ENCODE measurements at regions not wholly inside any gene's neighbourhood (a gene's known extent, or its start where the extent isn't known, plus 50 kb on each side); places are given as distances from the start of the nearest gene placed in this dataset.

- TF ChIP-seq POLR2A (IDR thresholded peaks at IDR 0.05; ENCODE audit: low read depth, low read length) (no peak), TAF1 (IDR thresholded peaks at IDR 0.05; ENCODE audit: low read depth, low read length) (no peak), POLR2AphosphoS5 (IDR thresholded peaks at IDR 0.05; ENCODE audit: low read depth, low read length) (no peak)
Measured at GRCh38 chr16:79750311-79750710, 149.8 kb upstream of the MAF start.
